Retinal pigment epithelial cell (primary cell): ENCODE measurements at regions not wholly inside any gene's neighbourhood (a gene's known extent, or its start where the extent isn't known, plus 50 kb on each side); places are given as distances from the start of the nearest gene placed in this dataset.

Experiments
- DNase-seq: peaks from one replicate; pipeline ENCODE4 v3.0.0-alpha.2; 2010; ENCODE audit warnings: low read depth
- H3K4me3 ChIP-seq: 2 replicates; pipeline ENCODE4 v1.5.1; 2011; ENCODE audit warnings: mild to moderate bottlenecking, low read length, control low read depth, moderate library complexity
- CTCF ChIP-seq: conservative IDR thresholded peaks from 2 replicates; pipeline ENCODE4 v1.5.1; 2011; ENCODE audit warnings: low read depth, low read length, control low read depth, inconsistent platforms

- DNase-seq = no peak
- no peak overlapping the region for H3K4me3 ChIP-seq
- TF ChIP-seq CTCF = no peak
Measured at GRCh38 chr5:86807046-86808031, 189.6 kb downstream of the COX7C start.

- DNase-seq = no peak
- no peak overlapping the region for H3K4me3 ChIP-seq
- TF ChIP-seq CTCF = no peak
Measured at GRCh38 chr5:86814315-86814714, 196.6 kb downstream of the COX7C start.

- no peak for TF ChIP-seq CTCF
- DNase-seq = no peak
- H3K4me3 ChIP-seq = no peak overlapping the region
Measured at GRCh38 chr5:86814907-86815306, 197.2 kb downstream of the COX7C start.

- TF ChIP-seq CTCF = no peak
- no peak for DNase-seq
- no peak overlapping the region for H3K4me3 ChIP-seq
Measured at GRCh38 chr5:86824637-86825036, 206.9 kb downstream of the COX7C start.

- DNase-seq = no peak
- no peak overlapping the region for H3K4me3 ChIP-seq
- TF ChIP-seq CTCF = no peak
Measured at GRCh38 chr5:86831128-86831527, 213.4 kb downstream of the COX7C start.

- TF ChIP-seq CTCF = no peak
- H3K4me3 ChIP-seq = no peak overlapping the region
- no peak for DNase-seq
Measured at GRCh38 chr5:86833868-86834267, 216.1 kb downstream of the COX7C start.

GRCh38 chr5:86837610-86838009 lies 219.9 kb downstream of the COX7C start:
- TF ChIP-seq CTCF = no peak
- no peak overlapping the region for H3K4me3 ChIP-seq
- DNase-seq = no peak
